SK-N-SH treated with all-trans-retinoic acid at 6 μM for 48 hours (cell line): ENCODE measurements at regions not wholly inside any gene's neighbourhood (a gene's known extent, or its start where the extent isn't known, plus 50 kb on each side); places are given as distances from the start of the nearest gene placed in this dataset.

Experiments used
- BACH2 ChIP-seq: fragments of 250-450 bp; sonication (Bioruptor Pico); IDR thresholded peaks from 2 replicates; pipeline ENCODE4 v1.9.0; 2021; ENCODE audit warnings: mild to moderate bottlenecking, borderline replicate concordance
- CREB5 ChIP-seq: fragments of 250-450 bp; sonication (Bioruptor Pico); IDR thresholded peaks from 2 replicates; pipeline ENCODE4 v1.5.1; 2020; ENCODE audit warnings: low read depth, mild to moderate bottlenecking, moderate library complexity
- CSDC2 ChIP-seq: fragments of 250-450 bp; sonication (Bioruptor Pico); IDR thresholded peaks from 2 replicates; pipeline ENCODE4 v1.5.0; 2020; ENCODE audit warnings: mild to moderate bottlenecking, moderate library complexity
- ISL1 ChIP-seq: fragments of 250-450 bp; sonication (Bioruptor Pico); IDR thresholded peaks from 2 replicates; pipeline ENCODE4 v2.1.2; 2022; ENCODE audit warnings: mild to moderate bottlenecking, moderate library complexity
- OSR1 ChIP-seq: fragments of 250-450 bp; sonication (Bioruptor Pico); IDR thresholded peaks from 2 replicates; pipeline ENCODE4 v1.8.0; 2022; ENCODE audit warnings: moderate library complexity, mild to moderate bottlenecking, inconsistent platforms
- PATZ1 ChIP-seq: fragments of 250-450 bp; sonication (Bioruptor Pico); IDR thresholded peaks from 2 replicates; pipeline ENCODE4 v1.8.0; 2020; ENCODE audit warnings: mild to moderate bottlenecking, moderate library complexity, borderline replicate concordance
- RARB ChIP-seq: fragments of 250-450 bp; sonication (Bioruptor Pico); IDR thresholded peaks from 2 replicates; pipeline ENCODE4 v1.8.0; 2021; ENCODE audit warnings: mild to moderate bottlenecking, moderate library complexity
- TCF4 ChIP-seq: fragments of 250-450 bp; sonication (Bioruptor Pico); IDR thresholded peaks from 2 replicates; pipeline ENCODE4 v1.8.0; 2021; ENCODE audit warnings: mild to moderate bottlenecking, moderate library complexity, borderline replicate concordance
- TOX ChIP-seq: fragments of 250-450 bp; sonication (Bioruptor Pico); IDR thresholded peaks from 2 replicates; pipeline ENCODE4 v1.8.0; 2021; ENCODE audit warnings: mild to moderate bottlenecking, moderate library complexity, borderline replicate concordance
- TSHZ2 ChIP-seq: fragments of 250-450 bp; sonication (Bioruptor Pico); IDR thresholded peaks from 2 replicates; pipeline ENCODE4 v1.5.0; 2020; ENCODE audit warnings: mild to moderate bottlenecking, moderate library complexity
- ZFP3 ChIP-seq: fragments of 250-450 bp; sonication (Bioruptor Pico); IDR thresholded peaks from 2 replicates; pipeline ENCODE4 v1.5.0; 2020; ENCODE audit warnings: mild to moderate bottlenecking, moderate library complexity
- ZFP30 ChIP-seq: fragments of 450-650 bp; formaldehyde crosslinking; IDR thresholded peaks from 2 replicates; pipeline ENCODE4 v1.5.0; 2022; ENCODE audit warnings: mild to moderate bottlenecking, moderate library complexity
- ZNF70 ChIP-seq: fragments of 450-650 bp; formaldehyde crosslinking; IDR thresholded peaks from 2 replicates; pipeline ENCODE4 v1.5.0; 2020; ENCODE audit warnings: mild to moderate bottlenecking, moderate library complexity

- TF ChIP-seq ZFP30 (CRISPR knock-in tag): no peak
- TF ChIP-seq PATZ1: no peak
- no peak for TF ChIP-seq ISL1
- TF ChIP-seq TOX (CRISPR knock-in tag): no peak
- TF ChIP-seq CREB5: no peak
- no peak for TF ChIP-seq OSR1 (CRISPR knock-in tag)
- no peak for TF ChIP-seq ZFP3 (CRISPR knock-in tag)
- no peak for TF ChIP-seq TSHZ2
- no peak for TF ChIP-seq ZNF70 (CRISPR knock-in tag)
- TF ChIP-seq TCF4 (CRISPR knock-in tag): no peak
- TF ChIP-seq BACH2 (CRISPR knock-in tag): no peak
- no peak for TF ChIP-seq RARB (CRISPR knock-in tag)
- no peak for TF ChIP-seq CSDC2
Observed at GRCh38 chr7:116113310-116113709, 82.7 kb upstream of the TFEC start.
